Ecto neural progenitor cell (in vitro differentiated cells): ENCODE measurements at regions not wholly inside any gene's neighbourhood (a gene's known extent, or its start where the extent isn't known, plus 50 kb on each side); places are given as distances from the start of the nearest gene placed in this dataset.
"Not testable (repeated sequence)": the region's sequence is repeated elsewhere in the genome, so short reads cannot be mapped to it uniquely, and the experiment has no call there.

Source experiments
- DNase-seq: peaks from one replicate; pipeline ENCODE4 v3.0.0-alpha.2; 2018; ENCODE audit warnings: low spot score

GRCh38 chr13:84653915-84654534 lies 771.8 kb upstream of the SLITRK1 start:
- no peak for DNase-seq

GRCh38 chr13:84651705-84652104 lies 769.4 kb upstream of the SLITRK1 start:
- DNase-seq, result no peak

- no peak for DNase-seq
Observed at GRCh38 chr13:84651288-84651687, 769.0 kb upstream of the SLITRK1 start.

- DNase-seq, result no peak
Observed at GRCh38 chr13:84649853-84650252, 767.6 kb upstream of the SLITRK1 start.

- DNase-seq, result no peak
Observed at GRCh38 chr13:84648069-84648640, 765.9 kb upstream of the SLITRK1 start.

- no peak for DNase-seq
Observed at GRCh38 chr13:84646957-84647356, 764.7 kb upstream of the SLITRK1 start.

- DNase-seq, result no peak
Observed at GRCh38 chr13:84645196-84646012, 763.1 kb upstream of the SLITRK1 start.

GRCh38 chr13:84641491-84641890 lies 759.2 kb upstream of the SLITRK1 start:
- no peak for DNase-seq

- DNase-seq, result no peak
Observed at GRCh38 chr13:84640691-84641090, 758.4 kb upstream of the SLITRK1 start.

- DNase-seq, result no peak
Observed at GRCh38 chr13:84630476-84630875, 748.2 kb upstream of the SLITRK1 start.

- no peak for DNase-seq
Observed at GRCh38 chr13:84616864-84617263, 734.6 kb upstream of the SLITRK1 start.

GRCh38 chr13:84609716-84610115 lies 727.4 kb upstream of the SLITRK1 start:
- DNase-seq, result no peak

GRCh38 chr13:84607261-84608013 lies 725.2 kb upstream of the SLITRK1 start:
- DNase-seq, result no peak

GRCh38 chr13:84606616-84607015 lies 724.3 kb upstream of the SLITRK1 start:
- no peak for DNase-seq

GRCh38 chr13:84605927-84606326 lies 723.7 kb upstream of the SLITRK1 start:
- DNase-seq, result no peak

GRCh38 chr13:84591444-84591843 lies 709.2 kb upstream of the SLITRK1 start:
- DNase-seq, result no peak

GRCh38 chr13:84590663-84591062 lies 708.4 kb upstream of the SLITRK1 start:
- no peak for DNase-seq

GRCh38 chr13:84588023-84588422 lies 705.7 kb upstream of the SLITRK1 start:
- no peak for DNase-seq

- DNase-seq, result not testable (repeated sequence)
Observed at GRCh38 chr13:84579901-84580300, 697.6 kb upstream of the SLITRK1 start.

GRCh38 chr13:84574851-84575250 lies 692.6 kb upstream of the SLITRK1 start:
- DNase-seq, result no peak

- no peak for DNase-seq
Observed at GRCh38 chr13:84571264-84571663, 689.0 kb upstream of the SLITRK1 start.

- DNase-seq, result no peak
Observed at GRCh38 chr13:84570831-84571230, 688.6 kb upstream of the SLITRK1 start.

GRCh38 chr13:84569366-84569765 lies 687.1 kb upstream of the SLITRK1 start:
- DNase-seq, result no peak
